H9 (cell line): ENCODE measurements at regions not wholly inside any gene's neighbourhood (a gene's known extent, or its start where the extent isn't known, plus 50 kb on each side); places are given as distances from the start of the nearest gene placed in this dataset.

Experiments
- DNase-seq: peaks from one replicate; pipeline ENCODE4 v3.0.0-alpha.2; 2017
- H2AFZ ChIP-seq: one replicate; pipeline ENCODE4 v1.6.1; 2013; ENCODE audit warnings: mild to moderate bottlenecking, low read length, control low read depth, moderate library complexity
- H2AK5ac ChIP-seq: 2 replicates; pipeline ENCODE4 v1.6.1; 2013; ENCODE audit warnings: low read length, control low read depth, mixed read lengths; ENCODE audit not compliant: insufficient read length
- H2BK120ac ChIP-seq: one replicate; pipeline ENCODE4 v1.6.1; 2013; ENCODE audit warnings: low read depth, mild to moderate bottlenecking, low read length, control low read depth, inconsistent platforms; ENCODE audit not compliant: poor library complexity, severe bottlenecking
- H2BK12ac ChIP-seq: 2 replicates; pipeline ENCODE4 v1.6.1; 2013; ENCODE audit warnings: low read length, control low read depth, mixed read lengths, low read depth; ENCODE audit not compliant: insufficient read length
- H2BK15ac ChIP-seq: 2 replicates; pipeline ENCODE4 v1.6.1; 2013; ENCODE audit warnings: low read depth, low read length, control low read depth
- H2BK20ac ChIP-seq: one replicate; pipeline ENCODE4 v1.6.1; 2013; ENCODE audit warnings: low read depth, mild to moderate bottlenecking, low read length, control low read depth, inconsistent platforms; ENCODE audit not compliant: poor library complexity, severe bottlenecking
- H2BK5ac ChIP-seq: 2 replicates; pipeline ENCODE4 v1.6.1; 2013; ENCODE audit warnings: low read length, control low read depth, mixed read lengths; ENCODE audit not compliant: insufficient read length
- H3K14ac ChIP-seq: 2 replicates; pipeline ENCODE4 v1.6.1; 2013; ENCODE audit warnings: low read length, control low read depth; ENCODE audit not compliant: insufficient read depth
- H3K18ac ChIP-seq: 2 replicates; pipeline ENCODE4 v1.6.1; 2013; ENCODE audit warnings: low read depth, mild to moderate bottlenecking, mixed read lengths, low read length, control low read depth; ENCODE audit not compliant: insufficient read length
- H3K23ac ChIP-seq: 2 replicates; pipeline ENCODE4 v1.6.1; 2013; ENCODE audit warnings: low read length, control low read depth, mixed read lengths, low read depth; ENCODE audit not compliant: insufficient read length
- H3K23me2 ChIP-seq: 2 replicates; pipeline ENCODE4 v1.6.1; 2013; ENCODE audit warnings: low read depth, mild to moderate bottlenecking, mixed read lengths, low read length, control low read depth; ENCODE audit not compliant: insufficient read length, poor library complexity, severe bottlenecking
- H3K27ac ChIP-seq: 2 replicates; pipeline ENCODE4 v1.5.1; 2013; ENCODE audit warnings: low read length, control low read depth, mixed read lengths, low read depth; ENCODE audit not compliant: insufficient read length
- H3K27me3 ChIP-seq: 2 replicates; pipeline ENCODE4 v1.6.1; 2013; ENCODE audit warnings: low read length, control low read depth, inconsistent platforms; ENCODE audit not compliant: insufficient read depth
- H3K4ac ChIP-seq: 2 replicates; pipeline ENCODE4 v1.6.1; 2013; ENCODE audit warnings: low read depth, mild to moderate bottlenecking, control low read depth, inconsistent platforms, low read length, moderate library complexity
- H3K4me1 ChIP-seq: 2 replicates; pipeline ENCODE4 v1.6.1; 2013; ENCODE audit warnings: low read length, control low read depth, inconsistent platforms; ENCODE audit not compliant: insufficient read depth
- H3K4me2 ChIP-seq: 2 replicates; pipeline ENCODE4 v1.6.1; 2013; ENCODE audit warnings: low read length, control low read depth, mixed read lengths; ENCODE audit not compliant: insufficient read length, insufficient read depth
- H3K56ac ChIP-seq: 2 replicates; pipeline ENCODE4 v1.6.1; 2013; ENCODE audit warnings: low read depth, mild to moderate bottlenecking, mixed read lengths, low read length, control low read depth; ENCODE audit not compliant: insufficient read length
- H3K79me1 ChIP-seq: 2 replicates; pipeline ENCODE4 v1.6.1; 2013; ENCODE audit warnings: low read depth, mild to moderate bottlenecking, moderate library complexity, low read length, control low read depth, inconsistent platforms; ENCODE audit not compliant: insufficient read depth, poor library complexity, severe bottlenecking
- H3K79me2 ChIP-seq: 2 replicates; pipeline ENCODE4 v1.6.1; 2013; ENCODE audit warnings: low read length, control low read depth, inconsistent platforms; ENCODE audit not compliant: insufficient read depth
- H3K9ac ChIP-seq: 2 replicates; pipeline ENCODE4 v1.6.1; 2013; ENCODE audit warnings: low read length, control low read depth, mixed read lengths; ENCODE audit not compliant: insufficient read length; ENCODE audit errors: extremely low read depth
- H3K9me3 ChIP-seq: one replicate; pipeline ENCODE4 v1.6.1; 2013; ENCODE audit warnings: low read depth, low read length, inconsistent platforms; ENCODE audit not compliant: control insufficient read depth
- H3T11ph ChIP-seq: one replicate; pipeline ENCODE4 v1.6.1; 2013; ENCODE audit warnings: mild to moderate bottlenecking, low read length, control low read depth, inconsistent platforms
- H4K20me1 ChIP-seq: one replicate; pipeline ENCODE4 v1.6.1; 2013; ENCODE audit not compliant: control insufficient read depth, insufficient read length, insufficient read depth
- H4K5ac ChIP-seq: 2 replicates; pipeline ENCODE4 v1.6.1; 2013; ENCODE audit warnings: low read depth, mild to moderate bottlenecking, mixed read lengths, low read length, control low read depth; ENCODE audit not compliant: insufficient read length
- H4K8ac ChIP-seq: replicated peaks from 2 replicates; pipeline ENCODE4 v1.6.1; 2013; ENCODE audit warnings: low read length, control low read depth, mixed read lengths, low read depth; ENCODE audit not compliant: insufficient read length
- H4K91ac ChIP-seq: 2 replicates; pipeline ENCODE4 v1.6.1; 2013; ENCODE audit warnings: low read depth, mild to moderate bottlenecking, moderate library complexity, mixed read lengths, low read length, control low read depth; ENCODE audit not compliant: insufficient read length
- H3K27ac Mint-ChIP-seq, 3 experiments: 2 replicates in 2 of 3; 3 replicates in 1 of 3; pipeline ENCODE4 v1.8.0; 2020 to 2021; ENCODE audit warnings: mixed read lengths in 3 of 3, mild to moderate bottlenecking in 1 of 3, moderate library complexity in 1 of 3
- H3K27me3 Mint-ChIP-seq: 2 replicates; pipeline ENCODE4 v1.8.0; 2021; ENCODE audit warnings: low read depth, mild to moderate bottlenecking, moderate library complexity, mixed read lengths
- H3K36me3 Mint-ChIP-seq, 3 experiments: 2 replicates in 2 of 3; 3 replicates in 1 of 3; pipeline ENCODE4 v1.8.0; 2020 to 2021; ENCODE audit warnings: low read depth in 3 of 3, mixed read lengths in 3 of 3; ENCODE audit not compliant: insufficient read depth in 1 of 3
- H3K4me1 Mint-ChIP-seq, 2 experiments: 2 replicates each; pipeline ENCODE4 v1.8.0; 2020; ENCODE audit warnings: mixed read lengths in 2 of 2
- H3K4me3 Mint-ChIP-seq, 2 experiments: 2 replicates in 1 of 2; 3 replicates in 1 of 2; pipeline ENCODE4 v1.8.0; 2020 to 2021; ENCODE audit warnings: mild to moderate bottlenecking in 2 of 2, mixed read lengths in 2 of 2, moderate library complexity in 1 of 2
- H3K9me3 Mint-ChIP-seq, 2 experiments: 2 replicates in 1 of 2; 3 replicates in 1 of 2; pipeline ENCODE4 v1.8.0; 2020; ENCODE audit warnings: mild to moderate bottlenecking in 2 of 2, mixed read lengths in 2 of 2, moderate library complexity in 1 of 2
- WGBS: extraction: QIAGEN DNeasy Blood & Tissue Kit; methylation state at CpG from one replicate; pipeline ENCODE4 v1.1.7; 2013; ENCODE audit warnings: missing lambda C conversion rate, low lambda C conversion rate, mixed read lengths; ENCODE audit not compliant: insufficient read length; ENCODE audit errors: extremely low coverage; 5-methylcytosine and 5-hydroxymethylcytosine counted together
- TF ChIP-seq, protein P1 (sequence below): fragments of 200-600 bp; sonication (generic); conservative IDR thresholded peaks from 3 replicates; pipeline ENCODE4 v1.8.0; 2021; ENCODE audit warnings: antibody characterized with exemption, mild to moderate bottlenecking

- H3K4me1 Mint-ChIP-seq, result no peaks in the 10 kb centered on the region
- no peak overlapping the region for H3K4me2 ChIP-seq
- no peak overlapping the region for H4K5ac ChIP-seq
- no CpG with 5 or more reads among the region's 8 CpGs for WGBS
- H3K9ac ChIP-seq, result no peak overlapping the region
- H3K18ac ChIP-seq, result no peak overlapping the region
- no peak overlapping the region for H3K4me3 Mint-ChIP-seq
- no peaks in the 10 kb centered on the region for H3K4me1 ChIP-seq
- no peak overlapping the region for H4K8ac ChIP-seq
- H3K14ac ChIP-seq, result no peak overlapping the region
- H3K27me3 ChIP-seq, result no peaks in the 10 kb centered on the region
- no peak overlapping the region for H3K27ac ChIP-seq
- H2BK12ac ChIP-seq, result no peak overlapping the region
- H2BK5ac ChIP-seq, result no peak overlapping the region
- TF ChIP-seq, protein P1, sequence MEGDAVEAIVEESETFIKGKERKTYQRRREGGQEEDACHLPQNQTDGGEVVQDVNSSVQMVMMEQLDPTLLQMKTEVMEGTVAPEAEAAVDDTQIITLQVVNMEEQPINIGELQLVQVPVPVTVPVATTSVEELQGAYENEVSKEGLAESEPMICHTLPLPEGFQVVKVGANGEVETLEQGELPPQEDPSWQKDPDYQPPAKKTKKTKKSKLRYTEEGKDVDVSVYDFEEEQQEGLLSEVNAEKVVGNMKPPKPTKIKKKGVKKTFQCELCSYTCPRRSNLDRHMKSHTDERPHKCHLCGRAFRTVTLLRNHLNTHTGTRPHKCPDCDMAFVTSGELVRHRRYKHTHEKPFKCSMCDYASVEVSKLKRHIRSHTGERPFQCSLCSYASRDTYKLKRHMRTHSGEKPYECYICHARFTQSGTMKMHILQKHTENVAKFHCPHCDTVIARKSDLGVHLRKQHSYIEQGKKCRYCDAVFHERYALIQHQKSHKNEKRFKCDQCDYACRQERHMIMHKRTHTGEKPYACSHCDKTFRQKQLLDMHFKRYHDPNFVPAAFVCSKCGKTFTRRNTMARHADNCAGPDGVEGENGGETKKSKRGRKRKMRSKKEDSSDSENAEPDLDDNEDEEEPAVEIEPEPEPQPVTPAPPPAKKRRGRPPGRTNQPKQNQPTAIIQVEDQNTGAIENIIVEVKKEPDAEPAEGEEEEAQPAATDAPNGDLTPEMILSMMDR, result no peak
- no peaks in the 10 kb centered on the region for H4K20me1 ChIP-seq
- H2AFZ ChIP-seq, result no peak overlapping the region
- H3K27me3 Mint-ChIP-seq, result no peaks in the 10 kb centered on the region
- H3T11ph ChIP-seq, result no peak overlapping the region
- H2BK120ac ChIP-seq, result no peak overlapping the region
- no peaks in the 10 kb centered on the region for H3K79me2 ChIP-seq
- H3K56ac ChIP-seq, result no peak overlapping the region
- H3K23me2 ChIP-seq, result no peaks in the 10 kb centered on the region
- H3K9me3 ChIP-seq, result no peaks in the 10 kb centered on the region
- DNase-seq, result no peak
- no peak overlapping the region; a peak in 1 of 7 replicates for H3K27ac Mint-ChIP-seq
- no peaks in the 10 kb centered on the region for H3K36me3 Mint-ChIP-seq
- H3K23ac ChIP-seq, result no peak overlapping the region
- H2BK20ac ChIP-seq, result no peak overlapping the region
- H3K4ac ChIP-seq, result no peak overlapping the region
- no peaks in the 10 kb centered on the region for H3K79me1 ChIP-seq
- no peak overlapping the region for H2AK5ac ChIP-seq
- no peak overlapping the region for H2BK15ac ChIP-seq
- H3K9me3 Mint-ChIP-seq, result no peaks in the 10 kb centered on the region
- H4K91ac ChIP-seq, result no peak overlapping the region
Measured at GRCh38 chr12:102745971-102746600, 171.0 kb downstream of the PAH start.
